HepG2 (cell line): ENCODE measurements at regions not wholly inside any gene's neighbourhood (a gene's known extent, or its start where the extent isn't known, plus 50 kb on each side); places are given as distances from the start of the nearest gene placed in this dataset.

ENCODE experiments used
- ARID2 ChIP-seq: sonication (generic); formaldehyde crosslinking; IDR thresholded peaks from 2 replicates; pipeline ENCODE4 v1.8.1; 2022; ENCODE audit warnings: mild to moderate bottlenecking, missing genetic modification reagents, borderline replicate concordance
- ATF6 ChIP-seq: sonication (generic); formaldehyde crosslinking; conservative IDR thresholded peaks from 2 replicates; pipeline ENCODE4 v1.4.0; 2020; ENCODE audit warnings: missing genetic modification reagents
- BHLHE40 ChIP-seq: IDR thresholded peaks from 2 replicates; pipeline ENCODE4 v1.6.1; 2011; ENCODE audit warnings: low read length, improper control_type of control experiment
- MED13 ChIP-seq: sonication (generic); formaldehyde crosslinking; IDR thresholded peaks from 2 replicates; pipeline ENCODE4 v1.5.0; 2020; ENCODE audit warnings: missing genetic modification reagents
- MXD4 ChIP-seq: IDR thresholded peaks from 2 replicates; pipeline ENCODE4 v1.6.1; 2016; ENCODE audit warnings: mild to moderate bottlenecking, missing biosample characterization, missing genetic modification reagents
- MZF1 ChIP-seq: sonication (generic); formaldehyde crosslinking; IDR thresholded peaks from 2 replicates; pipeline ENCODE4 v1.8.1; 2023; ENCODE audit warnings: mild to moderate bottlenecking, missing genetic modification reagents, borderline replicate concordance
- NCOA2 ChIP-seq: sonication (generic); formaldehyde crosslinking; IDR thresholded peaks from 2 replicates; pipeline ENCODE4 v1.8.0; 2022; ENCODE audit warnings: inconsistent platforms
- PAXIP1 ChIP-seq: sonication (generic); formaldehyde crosslinking; conservative IDR thresholded peaks from 2 replicates; pipeline ENCODE4 v1.4.0; 2020; ENCODE audit warnings: mild to moderate bottlenecking, missing genetic modification reagents, moderate library complexity
- RCOR2 ChIP-seq: IDR thresholded peaks from 2 replicates; pipeline ENCODE4 v1.6.1; 2016; ENCODE audit warnings: missing biosample characterization, missing genetic modification reagents
- REL ChIP-seq: sonication (generic); formaldehyde crosslinking; conservative IDR thresholded peaks from 2 replicates; pipeline ENCODE4 v1.8.0; 2022; ENCODE audit warnings: mild to moderate bottlenecking, missing genetic modification reagents, moderate library complexity
- REPIN1 ChIP-seq: sonication (generic); formaldehyde crosslinking; IDR thresholded peaks from 2 replicates; pipeline ENCODE4 v1.8.0; 2022; ENCODE audit warnings: missing genetic modification reagents, low read depth, mild to moderate bottlenecking, borderline replicate concordance
- RXRB ChIP-seq: IDR thresholded peaks from 2 replicates; pipeline ENCODE4 v1.6.1; 2016; ENCODE audit warnings: borderline replicate concordance, missing genetic modification reagents, missing compliant biosample characterization
- SOX13 ChIP-seq, 3 experiments: fragments of 450-650 bp in 1 of 3; sonication (generic) in 1 of 3; formaldehyde crosslinking in 1 of 3; IDR thresholded peaks in 2 of 3; conservative IDR thresholded peaks in 1 of 3; 2 replicates each; pipeline versions ENCODE4 v1.5.0 to v1.6.1; 2016 to 2020; ENCODE audit warnings: antibody characterized with exemption in 1 of 3, mild to moderate bottlenecking in 1 of 3, missing compliant biosample characterization in 1 of 3, missing genetic modification reagents in 1 of 3, moderate library complexity in 1 of 3
- TCF7 ChIP-seq: sonication (generic); IDR thresholded peaks from 2 replicates; pipeline ENCODE4 v1.6.1; 2016; ENCODE audit warnings: antibody characterized with exemption, low read depth
- ZMAT3 ChIP-seq: sonication (generic); formaldehyde crosslinking; conservative IDR thresholded peaks from 2 replicates; pipeline ENCODE4 v1.7.0; 2021; ENCODE audit warnings: missing genetic modification reagents
- ZNF331 ChIP-seq: sonication (generic); formaldehyde crosslinking; IDR thresholded peaks from 2 replicates; pipeline ENCODE4 v1.4.0; 2020; ENCODE audit warnings: missing genetic modification reagents
- ZNF567 ChIP-seq: sonication (generic); formaldehyde crosslinking; IDR thresholded peaks from 2 replicates; pipeline ENCODE4 v1.8.1; 2023; ENCODE audit warnings: mild to moderate bottlenecking, missing genetic modification reagents, borderline replicate concordance
- TF ChIP-seq, protein P1 (sequence below): sonication (generic); formaldehyde crosslinking; IDR thresholded peaks from 2 replicates; pipeline ENCODE4 v1.4.0; 2020; ENCODE audit warnings: mild to moderate bottlenecking, missing genetic modification reagents
- TF ChIP-seq, protein P2 (sequence below): IDR thresholded peaks from 2 replicates; pipeline ENCODE4 v1.6.1; 2016; ENCODE audit warnings: low read depth
- TF ChIP-seq, protein P3 (sequence below): sonication (generic); formaldehyde crosslinking; IDR thresholded peaks from 2 replicates; pipeline ENCODE4 v1.8.1; 2022; ENCODE audit warnings: low read depth, mild to moderate bottlenecking, missing genetic modification reagents

GRCh38 chr21:39079617-39080016 lies 103.6 kb downstream of the PSMG1 start (continued):
- TF ChIP-seq ATF6 (no peak), NCOA2 (CRISPR knock-in tag) (peak; percentile 35; the same call in 1 of the 2 replicates), ZNF567 (CRISPR knock-in tag) (no peak), MZF1 (CRISPR knock-in tag) (no peak), PAXIP1 (CRISPR knock-in tag) (peak; percentile 69), RXRB (CRISPR knock-in tag) (peak; percentile 54; the same call in 1 of the 2 replicates), SOX13 (IDR thresholded peaks at IDR 0.05) (0 out of 2 replicates have a peak, but pooled peaks have one; percentile 35), SOX13 (CRISPR knock-in tag; conservative IDR thresholded peaks at IDR 0.05 in 1 of 2, IDR thresholded peaks at IDR 0.05 in 1 of 2) (peak in 1 of 2 experiments; percentile 71; a peak in 2 of 4 replicates), MXD4 (CRISPR knock-in tag) (no peak), ZMAT3 (CRISPR knock-in tag) (no peak), REPIN1 (peak; percentile 32; the same call in 1 of the 2 replicates), BHLHE40 (no peak), ZNF331 (peak; percentile 31; the same call in 1 of the 2 replicates), RCOR2 (CRISPR knock-in tag) (peak; percentile 71; the same call in 1 of the 2 replicates), REL (CRISPR knock-in tag) (no peak), ARID2 (CRISPR knock-in tag) (no peak), MED13 (CRISPR knock-in tag) (no peak), TCF7 (no peak)
- TF ChIP-seq, protein P1, sequence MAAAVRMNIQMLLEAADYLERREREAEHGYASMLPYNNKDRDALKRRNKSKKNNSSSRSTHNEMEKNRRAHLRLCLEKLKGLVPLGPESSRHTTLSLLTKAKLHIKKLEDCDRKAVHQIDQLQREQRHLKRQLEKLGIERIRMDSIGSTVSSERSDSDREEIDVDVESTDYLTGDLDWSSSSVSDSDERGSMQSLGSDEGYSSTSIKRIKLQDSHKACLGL (CRISPR knock-in tag) = no peak
- TF ChIP-seq, protein P2, sequence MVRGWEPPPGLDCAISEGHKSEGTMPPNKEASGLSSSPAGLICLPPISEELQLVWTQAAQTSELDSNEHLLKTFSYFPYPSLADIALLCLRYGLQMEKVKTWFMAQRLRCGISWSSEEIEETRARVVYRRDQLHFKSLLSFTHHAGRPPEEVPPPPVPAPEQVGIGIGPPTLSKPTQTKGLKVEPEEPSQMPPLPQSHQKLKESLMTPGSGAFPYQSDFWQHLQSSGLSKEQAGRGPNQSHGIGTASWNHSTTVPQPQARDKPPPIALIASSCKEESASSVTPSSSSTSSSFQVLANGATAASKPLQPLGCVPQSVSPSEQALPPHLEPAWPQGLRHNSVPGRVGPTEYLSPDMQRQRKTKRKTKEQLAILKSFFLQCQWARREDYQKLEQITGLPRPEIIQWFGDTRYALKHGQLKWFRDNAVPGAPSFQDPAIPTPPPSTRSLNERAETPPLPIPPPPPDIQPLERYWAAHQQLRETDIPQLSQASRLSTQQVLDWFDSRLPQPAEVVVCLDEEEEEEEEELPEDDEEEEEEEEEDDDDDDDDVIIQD = peak; percentile 59; the same call in 1 of the 2 replicates
- TF ChIP-seq, protein P3, sequence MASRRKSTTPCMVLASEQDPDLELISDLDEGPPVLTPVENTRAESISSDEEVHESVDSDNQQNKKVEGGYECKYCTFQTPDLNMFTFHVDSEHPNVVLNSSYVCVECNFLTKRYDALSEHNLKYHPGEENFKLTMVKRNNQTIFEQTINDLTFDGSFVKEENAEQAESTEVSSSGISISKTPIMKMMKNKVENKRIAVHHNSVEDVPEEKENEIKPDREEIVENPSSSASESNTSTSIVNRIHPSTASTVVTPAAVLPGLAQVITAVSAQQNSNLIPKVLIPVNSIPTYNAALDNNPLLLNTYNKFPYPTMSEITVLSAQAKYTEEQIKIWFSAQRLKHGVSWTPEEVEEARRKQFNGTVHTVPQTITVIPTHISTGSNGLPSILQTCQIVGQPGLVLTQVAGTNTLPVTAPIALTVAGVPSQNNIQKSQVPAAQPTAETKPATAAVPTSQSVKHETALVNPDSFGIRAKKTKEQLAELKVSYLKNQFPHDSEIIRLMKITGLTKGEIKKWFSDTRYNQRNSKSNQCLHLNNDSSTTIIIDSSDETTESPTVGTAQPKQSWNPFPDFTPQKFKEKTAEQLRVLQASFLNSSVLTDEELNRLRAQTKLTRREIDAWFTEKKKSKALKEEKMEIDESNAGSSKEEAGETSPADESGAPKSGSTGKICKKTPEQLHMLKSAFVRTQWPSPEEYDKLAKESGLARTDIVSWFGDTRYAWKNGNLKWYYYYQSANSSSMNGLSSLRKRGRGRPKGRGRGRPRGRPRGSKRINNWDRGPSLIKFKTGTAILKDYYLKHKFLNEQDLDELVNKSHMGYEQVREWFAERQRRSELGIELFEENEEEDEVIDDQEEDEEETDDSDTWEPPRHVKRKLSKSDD (CRISPR knock-in tag) = peak; percentile 96
